GM18907 (cell line): ENCODE measurements at regions not wholly inside any gene's neighbourhood (a gene's known extent, or its start where the extent isn't known, plus 50 kb on each side); places are given as distances from the start of the nearest gene placed in this dataset.

Experiments used
- ATAC-seq: cut with Tn5 transposase; IDR thresholded peaks from one replicate; pipeline ENCODE4 v1.9.1; 2021; ENCODE audit warnings: mild to moderate bottlenecking, moderate library complexity; ENCODE audit not compliant: unreplicated experiment

DNA sequence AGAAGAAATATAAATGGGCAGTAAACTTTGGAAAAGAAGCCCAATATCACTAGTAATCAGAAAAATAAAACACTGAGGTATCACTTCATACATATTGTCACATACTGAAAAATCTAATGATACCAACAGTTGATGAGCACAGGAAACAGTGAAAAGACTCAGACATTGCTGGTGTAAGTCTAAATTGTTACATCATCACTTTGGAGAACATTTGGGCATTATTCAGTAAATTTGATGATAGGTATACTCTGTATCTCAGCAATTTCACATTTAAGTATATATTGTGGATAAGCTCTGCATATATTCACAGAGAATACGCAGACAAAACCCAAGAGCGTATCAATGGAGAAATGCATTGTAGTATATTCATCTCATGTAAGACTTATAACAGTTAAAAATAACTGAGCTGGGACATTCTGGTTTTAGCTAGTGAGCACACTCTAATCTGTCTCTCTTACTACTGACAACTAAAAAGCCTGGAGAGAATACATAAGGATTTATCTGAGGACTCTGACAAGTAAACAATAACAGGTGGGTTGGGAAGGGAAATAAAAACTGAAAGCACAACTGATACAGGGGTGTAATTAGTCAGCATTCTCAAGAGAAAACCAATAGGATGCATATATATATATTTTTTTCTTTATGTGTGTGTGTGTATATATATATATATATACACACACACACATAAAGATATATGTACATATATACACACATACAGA is 212.7 kb upstream of the JUN start:
- peak; percentile 92 for ATAC-seq

DNA sequence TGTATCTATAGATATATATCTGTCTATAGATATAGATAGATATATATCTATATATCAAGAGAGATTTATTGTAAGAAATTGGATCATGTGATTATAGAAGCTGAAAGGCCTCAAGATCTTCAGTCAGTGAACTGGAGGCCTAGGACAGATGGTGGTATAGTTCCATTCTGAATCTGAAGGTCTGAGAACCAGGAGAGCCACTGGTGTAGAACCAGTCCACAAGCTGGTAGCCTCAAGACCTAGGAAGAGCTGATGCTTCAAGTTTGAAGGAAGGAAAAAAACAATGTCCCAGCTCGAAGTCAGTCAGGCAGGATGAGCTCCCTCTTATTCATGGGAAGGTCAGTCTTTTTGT is 213.2 kb upstream of the JUN start:
- peak; percentile 75 for ATAC-seq

- no peak for ATAC-seq
These were observed 213.8 kb upstream of the JUN start for GRCh38 chr1:58997637-58998036.

- no peak for ATAC-seq
These were observed 215.8 kb upstream of the JUN start for GRCh38 chr1:58999676-59000075.

DNA sequence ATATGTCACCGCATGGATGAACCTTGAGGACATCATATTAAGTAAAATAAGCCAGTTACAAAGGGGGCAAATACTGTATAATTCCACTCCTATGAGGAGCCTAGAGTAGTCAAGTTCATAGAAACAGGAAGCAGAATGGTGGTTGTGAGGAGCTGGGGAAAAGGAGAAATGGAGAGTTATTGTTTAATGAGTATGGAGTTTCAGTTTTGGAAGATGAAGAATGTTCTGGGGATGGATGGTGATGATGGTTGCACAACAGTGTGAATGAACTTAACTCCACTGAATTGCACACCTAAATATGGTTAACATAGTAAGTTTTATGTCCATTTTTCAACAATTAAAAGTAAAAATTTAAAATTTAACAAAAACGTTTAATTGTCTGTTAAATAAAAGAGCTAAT is 220.9 kb upstream of the JUN start:
- no peak for ATAC-seq

GRCh38 chr1:59005491-59006288 is 221.8 kb upstream of the JUN start:
- no peak for ATAC-seq

DNA sequence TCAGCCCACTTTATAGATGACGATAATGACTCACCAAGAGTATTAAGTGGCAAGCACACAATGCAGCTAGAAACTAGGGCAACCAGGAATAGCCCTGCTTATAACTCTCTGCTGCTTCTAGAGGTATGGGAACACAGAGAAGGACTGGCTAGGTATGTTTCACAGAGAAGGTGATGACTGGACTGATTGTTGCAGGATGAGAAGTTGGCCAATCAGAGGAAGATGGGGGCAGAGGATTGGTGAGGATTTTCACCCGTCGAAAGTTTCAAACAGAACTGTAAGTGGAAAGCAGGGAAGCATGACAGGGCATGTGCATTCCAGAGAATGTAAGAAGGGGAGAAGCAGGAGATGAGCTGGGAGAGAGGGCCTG is 222.4 kb upstream of the JUN start:
- ATAC-seq: no peak

DNA sequence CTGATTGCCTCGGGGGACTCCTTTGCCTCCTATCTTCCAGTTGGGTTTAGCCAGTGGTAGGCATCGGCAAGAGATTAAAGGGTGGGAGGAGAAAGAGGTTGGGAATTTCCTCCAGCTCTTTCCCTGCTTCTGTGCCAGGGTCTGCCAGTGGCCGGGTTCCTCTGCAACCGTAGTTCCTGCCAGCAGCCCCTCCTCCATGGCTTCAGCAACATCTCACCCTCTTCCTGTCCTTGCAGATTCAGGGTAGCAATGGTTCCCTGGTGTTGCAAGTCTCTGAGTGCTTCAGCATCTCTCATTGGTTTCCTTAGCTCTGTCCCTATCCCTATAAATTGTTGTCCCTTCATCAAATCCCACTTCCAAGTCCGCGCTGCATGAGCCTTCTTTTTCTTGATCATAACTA is 223.1 kb upstream of the JUN start:
- ATAC-seq: no peak

DNA sequence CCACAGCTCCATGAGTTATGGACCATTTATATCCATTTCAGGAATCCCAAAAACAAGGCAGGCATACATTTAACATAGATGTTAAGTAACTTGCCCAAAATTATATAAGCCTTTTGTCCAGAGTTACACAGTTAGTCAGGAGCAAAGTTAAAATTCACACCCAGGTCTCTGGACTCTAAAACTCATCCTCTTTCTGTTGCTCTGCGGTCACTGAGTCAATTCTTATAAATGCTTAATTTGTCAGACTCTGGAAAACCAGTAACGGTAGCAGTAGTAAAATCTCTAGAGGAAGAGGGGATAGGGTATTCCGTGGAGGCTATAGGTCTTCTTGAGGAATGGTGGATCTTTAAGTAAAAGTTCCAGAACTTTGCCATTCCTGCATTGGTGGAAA is 223.6 kb upstream of the JUN start:
- ATAC-seq: no peak

- ATAC-seq: peak; percentile 51
These were observed 224.2 kb upstream of the JUN start for GRCh38 chr1:59007820-59008598.

DNA sequence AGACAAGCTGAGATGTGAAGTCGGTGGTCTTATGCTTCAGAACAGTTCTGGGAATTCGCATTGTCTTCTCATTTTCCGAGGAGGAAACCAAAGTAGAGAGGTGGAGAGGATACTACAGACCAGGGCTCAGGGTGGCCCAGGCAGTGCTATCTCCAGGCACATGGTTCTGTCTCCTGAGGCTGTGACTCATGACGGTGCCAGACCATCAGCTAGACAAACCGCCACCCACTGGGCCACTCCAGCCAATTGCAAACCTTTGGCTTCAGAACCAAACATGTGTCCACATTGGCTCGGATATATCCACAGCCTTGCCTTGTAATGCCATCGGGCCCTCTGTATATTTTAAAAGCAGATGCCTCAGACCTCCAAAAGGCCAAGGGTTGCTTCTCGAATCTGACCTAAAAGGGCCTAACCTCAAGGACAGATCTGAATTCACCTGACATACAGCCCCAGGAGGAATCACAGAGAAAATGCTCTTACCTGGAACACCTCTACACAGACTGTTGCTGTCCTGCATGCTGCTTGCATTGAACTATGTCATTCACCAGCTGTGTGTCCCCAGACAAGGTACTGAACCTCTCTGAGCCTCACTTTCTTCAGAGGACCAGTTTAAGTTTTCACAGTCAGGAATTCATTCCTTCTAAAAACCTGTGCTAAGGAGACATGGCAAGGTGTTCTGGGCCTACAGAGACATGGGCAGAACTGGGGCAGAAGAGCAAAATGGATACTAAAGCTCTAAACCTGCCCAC is 224.9 kb upstream of the JUN start:
- ATAC-seq: no peak

GRCh38 chr1:59011663-59012062 is 227.8 kb upstream of the JUN start:
- no peak for ATAC-seq

DNA sequence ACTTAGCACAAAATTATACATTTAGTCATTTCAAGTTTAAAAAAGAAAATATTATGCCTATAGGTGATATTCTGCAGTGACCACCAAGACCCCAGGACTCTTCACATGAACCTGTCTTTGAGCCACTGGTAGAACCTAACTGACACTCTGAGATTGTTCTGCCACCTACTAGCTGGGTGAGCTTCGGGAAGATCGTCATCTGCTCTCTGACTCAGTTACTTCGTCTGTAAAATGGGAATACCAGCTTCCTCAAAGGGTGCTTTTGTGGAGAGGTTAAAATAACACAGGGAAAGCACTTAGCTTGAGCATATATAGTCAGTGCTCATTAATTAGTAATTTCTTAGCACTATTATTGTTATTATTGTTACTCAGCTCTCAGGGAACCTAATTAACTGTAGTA is 228.5 kb upstream of the JUN start:
- no peak for ATAC-seq

GRCh38 chr1:59013276-59013927 is 229.6 kb upstream of the JUN start:
- ATAC-seq: peak; percentile 63

DNA sequence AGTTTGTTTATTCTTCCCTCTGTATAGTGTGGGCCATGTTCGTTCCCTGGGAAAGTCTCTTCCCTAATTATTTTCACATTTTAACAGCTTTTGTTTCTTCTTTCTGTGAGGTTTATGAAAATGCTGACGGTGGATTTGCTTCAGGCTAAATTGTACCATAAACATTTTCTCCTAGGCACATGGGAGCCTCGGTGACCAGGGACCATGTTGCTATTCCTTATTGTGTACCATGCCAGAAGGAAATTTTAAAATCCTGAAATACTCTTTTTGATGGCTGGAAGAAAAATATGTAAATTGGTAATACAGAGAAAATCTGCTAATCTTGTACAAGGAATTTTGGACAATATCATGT is 230.1 kb upstream of the JUN start:
- no peak for ATAC-seq

- ATAC-seq: no peak
These were observed 231.0 kb upstream of the JUN start for GRCh38 chr1:59014827-59015226.

- no peak for ATAC-seq
These were observed 231.9 kb upstream of the JUN start for GRCh38 chr1:59015708-59016107.

DNA sequence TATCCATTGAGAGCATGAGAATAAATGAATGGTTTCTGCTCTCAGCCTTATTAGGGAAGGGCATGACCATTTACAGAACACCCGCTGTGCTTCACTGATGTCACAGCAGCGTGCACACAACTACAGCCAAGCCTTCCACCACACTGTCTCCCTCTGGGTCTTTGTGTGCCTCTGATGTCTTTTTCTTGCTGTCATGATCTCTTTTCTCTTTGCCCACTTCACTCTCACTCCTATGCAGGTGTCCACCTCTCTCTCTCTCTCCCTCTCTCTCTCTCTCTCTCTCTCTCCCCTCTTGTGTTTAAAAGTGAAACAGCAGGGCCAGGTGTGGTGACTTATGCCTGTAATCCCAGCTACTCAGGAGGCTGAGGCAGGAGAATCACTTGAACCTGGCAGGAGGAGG is 232.5 kb upstream of the JUN start:
- ATAC-seq: no peak

- ATAC-seq: no peak
These were observed 233.8 kb upstream of the JUN start for GRCh38 chr1:59017501-59018231.

DNA sequence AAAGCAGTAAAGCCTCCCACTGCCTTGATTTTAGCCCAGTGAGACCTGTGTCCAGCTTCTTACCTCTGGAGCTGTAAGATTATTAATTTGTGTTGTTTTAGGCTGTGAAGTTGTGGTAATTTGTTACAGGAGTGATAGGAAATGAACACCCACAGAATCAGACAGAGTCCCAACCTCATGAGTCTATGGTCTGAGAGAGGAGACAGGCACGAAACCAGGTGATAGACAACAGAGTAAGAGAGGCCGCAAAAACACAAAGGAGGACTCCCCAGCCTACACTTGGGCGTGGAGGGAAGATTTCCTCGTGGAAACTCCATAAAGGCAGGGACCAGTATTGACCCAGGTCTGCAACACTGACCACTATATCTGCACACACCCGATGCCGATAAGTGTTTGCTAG is 234.6 kb upstream of the JUN start:
- ATAC-seq: no peak
